ENCODE measurements at regions not wholly inside any gene's neighbourhood (a gene's known extent, or its start where the extent isn't known, plus 50 kb on each side); places are given as distances from the start of the nearest gene placed in this dataset.
"Not testable (repeated sequence)": the region's sequence is repeated elsewhere in the genome, so short reads cannot be mapped to it uniquely, and the experiment has no call there.

DNA sequence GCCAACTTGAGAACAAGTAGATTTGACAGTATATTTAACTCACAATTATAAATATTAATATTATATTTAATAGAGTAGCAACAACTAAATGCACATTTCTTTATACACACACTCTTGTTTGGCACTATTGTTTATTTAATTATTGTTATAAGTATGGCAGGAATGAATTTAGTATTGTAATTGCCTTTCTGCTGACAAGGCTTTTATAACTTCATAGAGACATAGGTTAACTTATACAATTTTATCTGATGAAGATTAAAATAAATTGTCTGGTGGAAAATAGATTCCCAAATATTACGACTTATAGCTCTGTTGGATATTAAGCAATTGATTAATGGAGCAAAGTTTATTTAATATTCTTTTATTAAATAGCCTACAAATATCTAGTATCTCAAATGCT lies 347.9 kb upstream of the CDH19 start:
- Mint-ChIP-seq H3K9me3 (ENCODE audit: insufficient read depth) (peaks cover 6% of the 10 kb centered on the region), H3K27ac (no peak overlapping the region), H3K4me3 (no peak overlapping the region), H3K4me1 (ENCODE audit: low read depth) (no peaks in the 10 kb centered on the region), H3K36me3 (ENCODE audit: low read depth) (no peaks in the 10 kb centered on the region), H3K27me3 (ENCODE audit: low read depth) (no peaks in the 10 kb centered on the region)
- POLR2A ChIA-PET, result no interaction called here
- DNase-seq (no peak), ATAC-seq (no peak)
- CTCF ChIA-PET, result no interaction called here

DNA sequence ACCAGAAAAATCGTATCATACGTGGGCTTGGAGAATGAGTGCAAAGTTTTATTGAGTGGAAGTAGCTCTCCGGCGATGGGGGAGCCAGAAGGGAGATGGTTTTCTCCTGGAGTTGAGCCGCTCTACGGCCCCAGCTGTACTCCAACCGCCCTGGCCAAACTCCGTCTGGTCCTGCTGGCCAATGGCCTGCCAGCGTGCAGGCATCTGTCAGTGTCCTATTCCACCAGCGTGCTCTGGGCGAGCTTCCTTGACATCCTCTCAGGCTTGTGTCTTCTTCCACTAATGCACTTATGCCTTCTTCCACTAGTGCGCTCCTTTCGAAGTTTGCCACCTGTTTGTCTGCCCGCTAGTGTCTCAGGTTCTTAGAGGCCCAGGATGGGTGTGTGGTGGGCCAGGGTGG lies 345.5 kb upstream of the CDH19 start:
- no peaks in the 10 kb centered on the region for H3K4me1 Mint-ChIP-seq (ENCODE audit: low read depth)
- ChIA-PET POLR2A (no interaction called here), CTCF (no interaction called here)
- DNase-seq, result no peak
- no peaks in the 10 kb centered on the region for H3K27me3 Mint-ChIP-seq (ENCODE audit: low read depth)
- H3K27ac Mint-ChIP-seq, result no peak overlapping the region
- peaks cover 18% of the 10 kb centered on the region for H3K9me3 Mint-ChIP-seq (ENCODE audit: insufficient read depth)
- no peak overlapping the region for H3K4me3 Mint-ChIP-seq
- no peaks in the 10 kb centered on the region for H3K36me3 Mint-ChIP-seq (ENCODE audit: low read depth)
- ATAC-seq, result no peak

DNA sequence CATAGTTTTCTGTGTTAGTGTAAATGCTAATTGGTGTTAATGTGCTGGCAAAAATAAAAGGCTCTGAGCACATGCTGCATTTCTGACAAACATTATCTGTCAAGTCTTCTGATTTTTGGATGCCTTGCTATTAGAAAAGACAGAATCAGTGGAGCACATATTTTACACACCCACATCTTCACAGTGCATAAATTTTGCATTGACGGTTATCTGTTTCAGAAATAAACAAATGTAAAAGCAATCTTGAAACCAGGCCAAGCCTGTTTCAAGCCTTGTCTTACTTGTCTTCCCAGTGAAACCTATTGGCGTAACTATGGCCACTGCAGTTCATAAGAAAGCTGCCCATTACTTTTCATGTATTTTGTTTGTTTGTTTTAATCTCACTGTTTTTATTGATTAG lies 333.7 kb upstream of the CDH19 start:
- H3K27ac Mint-ChIP-seq, result no peak overlapping the region
- DNase-seq (no peak), ATAC-seq (no peak)
- H3K36me3 Mint-ChIP-seq (ENCODE audit: low read depth), result no peaks in the 10 kb centered on the region
- no peaks in the 10 kb centered on the region for H3K27me3 Mint-ChIP-seq (ENCODE audit: low read depth)
- no peaks in the 10 kb centered on the region for H3K4me1 Mint-ChIP-seq (ENCODE audit: low read depth)
- CTCF ChIA-PET, result no interaction called here
- POLR2A ChIA-PET, result no interaction called here
- H3K9me3 Mint-ChIP-seq (ENCODE audit: insufficient read depth), result peaks cover 12% of the 10 kb centered on the region
- H3K4me3 Mint-ChIP-seq, result no peak overlapping the region

DNA sequence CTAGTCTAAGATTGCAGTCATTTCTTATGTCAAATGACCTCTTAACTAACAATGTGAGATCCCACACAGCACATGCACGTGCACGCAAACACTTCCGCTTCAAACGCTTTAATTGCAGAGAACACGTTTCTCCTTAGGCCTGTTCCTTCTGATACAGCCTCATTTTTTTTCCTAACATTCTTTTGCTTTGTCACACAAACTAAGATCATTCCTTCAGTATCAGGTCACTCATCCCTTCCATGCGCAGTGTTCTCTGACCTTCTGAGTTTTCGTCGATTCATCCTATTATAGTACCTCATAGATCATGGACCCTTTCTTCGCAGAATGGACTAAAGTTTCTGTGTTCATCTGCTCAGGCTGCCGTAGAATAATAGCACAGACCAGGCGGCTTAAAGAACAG lies 327.1 kb upstream of the CDH19 start:
- ATAC-seq (no peak), DNase-seq (no peak)
- ChIA-PET POLR2A (no interaction called here), CTCF (no interaction called here)
- Mint-ChIP-seq H3K4me1 (ENCODE audit: low read depth) (no peaks in the 10 kb centered on the region), H3K9me3 (ENCODE audit: insufficient read depth) (no peaks in the 10 kb centered on the region), H3K27ac (no peak overlapping the region), H3K36me3 (ENCODE audit: low read depth) (no peaks in the 10 kb centered on the region), H3K4me3 (no peak overlapping the region), H3K27me3 (ENCODE audit: low read depth) (no peaks in the 10 kb centered on the region)

DNA sequence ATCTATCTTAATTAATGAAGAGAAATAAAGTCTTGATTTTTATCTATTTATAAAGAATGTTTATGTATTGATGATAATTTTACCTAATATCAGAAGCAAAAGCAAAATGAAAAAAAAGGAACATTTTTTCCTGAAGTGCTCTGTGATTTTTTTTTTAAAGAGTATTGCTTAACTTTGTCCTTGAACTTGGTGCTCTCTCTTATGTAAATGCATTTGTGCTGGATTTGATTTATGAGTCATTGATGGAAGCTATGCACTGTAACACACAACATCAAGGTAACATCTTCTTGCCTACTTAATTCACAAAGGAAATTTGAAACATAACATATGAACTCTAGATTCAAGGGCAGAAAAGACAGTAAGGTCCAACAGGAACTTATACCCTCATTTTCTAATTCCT lies 312.9 kb upstream of the CDH19 start:
- DNase-seq (no peak), ATAC-seq (no peak)
- ChIA-PET CTCF (no interaction called here), POLR2A (no interaction called here)
- Mint-ChIP-seq H3K9me3 (ENCODE audit: insufficient read depth) (no peaks in the 10 kb centered on the region), H3K27me3 (ENCODE audit: low read depth) (no peaks in the 10 kb centered on the region), H3K36me3 (ENCODE audit: low read depth) (no peaks in the 10 kb centered on the region), H3K4me3 (no peak overlapping the region), H3K4me1 (ENCODE audit: low read depth) (no peaks in the 10 kb centered on the region), H3K27ac (no peak overlapping the region)

GRCh38 chr18:66900837-66901236 lies 296.9 kb upstream of the CDH19 start:
- Mint-ChIP-seq H3K9me3 (ENCODE audit: insufficient read depth) (no peaks in the 10 kb centered on the region), H3K36me3 (ENCODE audit: low read depth) (no peaks in the 10 kb centered on the region), H3K4me3 (no peak overlapping the region), H3K4me1 (ENCODE audit: low read depth) (no peaks in the 10 kb centered on the region), H3K27me3 (ENCODE audit: low read depth) (no peaks in the 10 kb centered on the region), H3K27ac (no peak overlapping the region)
- no peak for ATAC-seq
- ChIA-PET CTCF (no interaction called here), POLR2A (no interaction called here)
- DNase-seq, result no peak

DNA sequence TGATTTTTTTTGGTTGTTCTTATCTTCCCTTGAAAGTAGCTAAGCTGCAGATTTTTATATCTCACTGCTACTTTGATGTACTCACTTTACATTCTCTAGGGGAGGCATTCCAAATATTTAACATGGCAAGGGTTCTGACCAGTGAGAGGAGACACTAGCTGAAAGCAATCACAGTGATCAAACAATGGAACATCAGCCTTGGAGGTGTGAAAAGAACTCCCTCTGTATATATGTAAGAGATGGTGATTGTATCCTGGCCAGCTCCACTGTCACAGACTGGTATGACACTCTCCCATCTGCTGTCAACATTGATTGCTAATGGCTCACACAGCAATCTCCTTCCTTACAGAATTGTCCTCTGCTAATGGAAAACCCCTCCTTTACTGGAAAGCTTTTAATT lies 291.7 kb upstream of the CDH19 start:
- ChIA-PET POLR2A (no interaction called here), CTCF (no interaction called here)
- Mint-ChIP-seq H3K4me1 (ENCODE audit: low read depth) (no peaks in the 10 kb centered on the region), H3K36me3 (ENCODE audit: low read depth) (no peaks in the 10 kb centered on the region), H3K27me3 (ENCODE audit: low read depth) (no peaks in the 10 kb centered on the region), H3K27ac (no peak overlapping the region), H3K9me3 (ENCODE audit: insufficient read depth) (no peaks in the 10 kb centered on the region), H3K4me3 (no peak overlapping the region)
- DNase-seq (no peak), ATAC-seq (no peak)

DNA sequence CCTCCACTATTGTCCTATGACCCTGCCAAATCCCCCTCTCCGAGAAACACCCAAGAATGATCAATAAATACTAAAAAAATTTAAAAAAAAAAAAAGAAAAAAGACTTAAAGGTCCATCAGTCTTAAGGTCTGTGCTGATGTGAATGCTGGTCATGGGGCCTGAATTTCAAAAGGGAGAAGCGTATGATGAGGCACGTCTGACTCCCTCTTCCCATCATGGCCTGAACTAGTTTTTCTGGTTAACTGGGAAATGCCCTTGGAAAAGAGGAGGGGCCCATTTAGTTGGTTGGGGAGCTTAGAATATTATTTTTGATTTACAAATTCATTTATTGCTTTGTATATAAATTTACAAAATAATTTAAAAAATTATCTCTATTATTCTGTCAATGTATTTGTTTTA lies 291.0 kb upstream of the CDH19 start:
- no peak overlapping the region for H3K27ac Mint-ChIP-seq
- no peak overlapping the region for H3K4me3 Mint-ChIP-seq
- no peak for DNase-seq
- H3K9me3 Mint-ChIP-seq (ENCODE audit: insufficient read depth), result no peaks in the 10 kb centered on the region
- no peak for ATAC-seq
- ChIA-PET POLR2A (no interaction called here), CTCF (no interaction called here)
- H3K27me3 Mint-ChIP-seq (ENCODE audit: low read depth), result no peaks in the 10 kb centered on the region
- H3K4me1 Mint-ChIP-seq (ENCODE audit: low read depth), result no peaks in the 10 kb centered on the region
- no peaks in the 10 kb centered on the region for H3K36me3 Mint-ChIP-seq (ENCODE audit: low read depth)

DNA sequence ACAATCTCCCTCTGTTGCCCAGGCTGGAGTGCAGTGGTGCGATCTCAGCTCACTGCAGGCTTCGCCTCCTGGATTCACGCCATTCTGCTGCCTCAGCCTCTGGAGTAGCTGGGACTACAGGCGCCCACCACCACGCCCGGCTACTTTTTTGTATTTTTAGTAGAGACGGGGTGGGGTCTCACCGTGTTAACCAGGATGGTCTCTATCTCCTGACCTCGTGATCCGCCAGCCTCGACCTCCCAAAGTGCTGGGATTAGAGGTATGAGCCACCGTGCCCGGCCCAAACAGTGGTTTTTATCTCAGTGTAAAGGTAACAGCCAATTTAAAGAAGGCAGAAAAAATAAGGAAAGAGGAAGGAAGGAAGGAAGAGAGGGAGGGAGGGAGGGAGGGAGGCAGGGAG lies 288.5 kb upstream of the CDH19 start:
- CTCF ChIA-PET, result interaction anchor here (0.7 kb wide), 1 partner anchor 476 kb away, joined by 5 read pairs; no protein-coding TSS in a partner anchor
- H3K36me3 Mint-ChIP-seq (ENCODE audit: low read depth); DNase-seq; H3K27ac Mint-ChIP-seq; H3K4me3 Mint-ChIP-seq; H3K9me3 Mint-ChIP-seq (ENCODE audit: insufficient read depth); H3K27me3 Mint-ChIP-seq (ENCODE audit: low read depth); H3K4me1 Mint-ChIP-seq (ENCODE audit: low read depth); ATAC-seq; POLR2A ChIA-PET: not testable (repeated sequence)

DNA sequence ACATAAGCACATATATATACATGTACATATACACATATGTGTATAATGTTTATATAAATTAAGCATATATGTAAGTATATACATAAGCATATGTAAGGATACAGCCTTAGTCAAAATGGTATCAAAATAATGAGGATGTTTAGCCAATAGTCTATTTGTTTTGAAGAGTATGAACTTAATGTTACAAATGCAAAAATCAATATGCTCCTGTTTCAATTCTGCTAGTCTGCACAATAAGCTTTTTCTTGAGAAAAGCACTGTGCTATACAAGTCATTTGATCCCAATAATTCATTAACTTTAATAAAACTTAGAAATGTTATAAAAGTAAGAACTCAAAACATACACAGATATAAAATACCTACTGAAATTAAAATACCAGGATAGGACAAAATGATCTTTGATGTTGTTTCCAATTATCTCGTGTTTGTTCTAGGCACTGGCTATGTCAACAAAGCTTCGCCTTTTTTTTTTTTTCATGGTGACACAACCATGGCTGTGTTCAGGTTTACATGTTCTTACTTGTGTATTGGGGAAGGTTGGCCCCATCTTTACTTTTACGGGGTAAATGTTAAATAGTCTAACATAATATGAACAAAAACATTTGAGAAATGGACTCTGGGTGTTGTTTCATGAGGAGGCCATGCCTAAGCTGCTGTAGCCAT lies 271.1 kb upstream of the CDH19 start:
- Mint-ChIP-seq H3K9me3 (ENCODE audit: insufficient read depth) (no peaks in the 10 kb centered on the region), H3K36me3 (ENCODE audit: low read depth) (no peaks in the 10 kb centered on the region), H3K27me3 (ENCODE audit: low read depth) (no peaks in the 10 kb centered on the region), H3K27ac (no peak overlapping the region), H3K4me1 (ENCODE audit: low read depth) (no peaks in the 10 kb centered on the region), H3K4me3 (no peak overlapping the region)
- ChIA-PET POLR2A (no interaction called here), CTCF (no interaction called here)
- ATAC-seq, result no peak
- DNase-seq, result no peak

GRCh38 chr18:66874375-66874774 lies 270.5 kb upstream of the CDH19 start:
- no peaks in the 10 kb centered on the region for H3K36me3 Mint-ChIP-seq (ENCODE audit: low read depth)
- no peak overlapping the region for H3K4me3 Mint-ChIP-seq
- ATAC-seq, result no peak
- no peaks in the 10 kb centered on the region for H3K9me3 Mint-ChIP-seq (ENCODE audit: insufficient read depth)
- no peak overlapping the region for H3K27ac Mint-ChIP-seq
- CTCF ChIA-PET, result no interaction called here
- POLR2A ChIA-PET, result no interaction called here
- H3K27me3 Mint-ChIP-seq (ENCODE audit: low read depth), result no peaks in the 10 kb centered on the region
- DNase-seq, result no peak
- no peaks in the 10 kb centered on the region for H3K4me1 Mint-ChIP-seq (ENCODE audit: low read depth)

DNA sequence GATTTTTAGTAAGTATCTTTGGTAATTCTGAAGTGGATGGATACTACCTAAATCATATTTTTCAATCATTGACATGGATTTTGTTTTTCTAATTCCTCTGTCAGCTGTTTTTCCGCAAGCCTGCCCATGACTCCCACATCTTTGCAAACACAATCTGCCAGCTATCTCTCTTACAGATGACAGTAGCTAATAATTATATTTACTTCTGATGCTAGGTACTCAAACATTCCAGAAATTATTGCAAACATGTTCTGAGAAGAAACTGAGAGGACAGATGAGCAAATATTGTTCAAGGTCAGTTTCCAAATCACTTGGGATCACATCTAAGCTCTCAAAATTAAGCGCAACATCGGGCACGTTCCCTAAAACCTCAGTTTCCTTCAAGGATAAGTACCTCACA lies 270.0 kb upstream of the CDH19 start:
- Mint-ChIP-seq H3K9me3 (ENCODE audit: insufficient read depth) (no peaks in the 10 kb centered on the region), H3K4me3 (no peak overlapping the region), H3K27me3 (ENCODE audit: low read depth) (no peaks in the 10 kb centered on the region), H3K27ac (no peak overlapping the region), H3K4me1 (ENCODE audit: low read depth) (no peaks in the 10 kb centered on the region), H3K36me3 (ENCODE audit: low read depth) (no peaks in the 10 kb centered on the region)
- ChIA-PET POLR2A (no interaction called here), CTCF (no interaction called here)
- no peak for ATAC-seq
- DNase-seq, result no peak

GRCh38 chr18:66872277-66872676 lies 268.4 kb upstream of the CDH19 start:
- ATAC-seq, result no peak
- Mint-ChIP-seq H3K36me3 (ENCODE audit: low read depth) (no peaks in the 10 kb centered on the region), H3K9me3 (ENCODE audit: insufficient read depth) (no peaks in the 10 kb centered on the region), H3K27me3 (ENCODE audit: low read depth) (no peaks in the 10 kb centered on the region), H3K4me3 (no peak overlapping the region), H3K27ac (no peak overlapping the region), H3K4me1 (ENCODE audit: low read depth) (no peaks in the 10 kb centered on the region)
- ChIA-PET CTCF (no interaction called here), POLR2A (no interaction called here)
- DNase-seq, result no peak

All from activated CD8-positive, alpha-beta T cell treated with anti-CD3 and anti-CD28 coated beads, Interleukin-2, amount 10 ng/mL, durations not matched to agents 7 days and 5 days (primary cell).